ENCODE measurements at regions not wholly inside any gene's neighbourhood (a gene's known extent, or its start where the extent isn't known, plus 50 kb on each side); places are given as distances from the start of the nearest gene placed in this dataset.

DNA sequence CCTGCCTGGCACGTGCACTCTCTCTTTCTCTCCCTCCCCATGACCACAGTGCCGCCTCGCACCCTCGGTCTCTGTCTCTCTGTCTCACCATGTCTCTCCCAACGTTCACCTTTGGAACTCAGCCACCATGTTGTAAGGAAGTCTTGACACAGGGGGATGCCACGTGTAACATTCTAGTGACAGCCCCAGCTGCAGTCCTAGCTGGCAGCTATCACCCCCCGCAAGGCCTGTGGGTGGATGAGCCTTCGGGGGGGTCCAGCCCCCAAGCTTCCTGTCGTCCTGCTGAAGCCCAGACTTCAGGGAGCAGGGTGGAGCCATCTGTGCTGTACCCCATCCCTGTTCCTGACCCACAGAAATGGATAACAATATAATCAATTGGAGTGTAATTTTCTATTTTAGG lies 118.5 kb downstream of the SOX1 start:
- no peak overlapping the region for H2AFZ ChIP-seq
- no peaks in the 10 kb centered on the region for H3K36me3 ChIP-seq (ENCODE audit: low read depth)
- no peak overlapping the region for H3K27ac ChIP-seq
- no peaks in the 10 kb centered on the region for H3F3A ChIP-seq (ENCODE audit: insufficient read depth)
- H3K9me3 ChIP-seq (ENCODE audit: low read depth): no peaks in the 10 kb centered on the region
- H3K4me3 ChIP-seq: no peak overlapping the region
- H4K20me1 ChIP-seq (ENCODE audit: insufficient read depth): no peaks in the 10 kb centered on the region
- in situ Hi-C loops (cut with MboI): no loop called here
- H3K4me2 ChIP-seq (ENCODE audit: unreplicated experiment): no peak overlapping the region
- DNase-seq: no peak
- H3K9me2 ChIP-seq (ENCODE audit: insufficient read depth): no peaks in the 10 kb centered on the region
- WGBS, 2 experiments (ENCODE audit: low coverage in 1 of 2, low lambda C conversion rate in 2 of 2, missing lambda C conversion rate in 2 of 2): 45 to 54% methylated on average over 9 of the region's 9 CpGs
- no peak for TF ChIP-seq EZH2phosphoT487 (IDR thresholded peaks at IDR 0.05; ENCODE audit: insufficient read depth, low read depth)
- no peak for TF ChIP-seq EZH2 (IDR thresholded peaks at IDR 0.05; ENCODE audit: insufficient read depth, poor library complexity, severe bottlenecking)
- H3K4me1 ChIP-seq (ENCODE audit: insufficient read depth): no peaks in the 10 kb centered on the region
- H3K79me2 ChIP-seq (ENCODE audit: insufficient read depth): no peaks in the 10 kb centered on the region
- H3K9ac ChIP-seq: no peak overlapping the region
- no peaks in the 10 kb centered on the region for H3K27me3 ChIP-seq (replicated peaks; ENCODE audit: insufficient read depth)

GRCh38 chr13:112186091-112186490 lies 119.1 kb downstream of the SOX1 start:
- H3K4me3 ChIP-seq: no peak overlapping the region
- no peaks in the 10 kb centered on the region for H3K9me3 ChIP-seq (ENCODE audit: low read depth)
- H3K9me2 ChIP-seq (ENCODE audit: insufficient read depth): no peaks in the 10 kb centered on the region
- no peak overlapping the region for H2AFZ ChIP-seq
- H3K27ac ChIP-seq: no peak overlapping the region
- H3K79me2 ChIP-seq (ENCODE audit: insufficient read depth): no peaks in the 10 kb centered on the region
- no peaks in the 10 kb centered on the region for H4K20me1 ChIP-seq (ENCODE audit: insufficient read depth)
- no peak overlapping the region for H3K9ac ChIP-seq
- H3F3A ChIP-seq (ENCODE audit: insufficient read depth): no peaks in the 10 kb centered on the region
- H3K36me3 ChIP-seq (ENCODE audit: low read depth): no peaks in the 10 kb centered on the region
- H3K4me2 ChIP-seq (ENCODE audit: unreplicated experiment): no peak overlapping the region
- in situ Hi-C loops (cut with MboI): no loop called here
- H3K27me3 ChIP-seq (replicated peaks; ENCODE audit: insufficient read depth): no peaks in the 10 kb centered on the region
- DNase-seq: no peak
- 37 to 46% methylated on average over 6 of the region's 6 CpGs for WGBS, 2 experiments (ENCODE audit: low coverage in 1 of 2, low lambda C conversion rate in 2 of 2, missing lambda C conversion rate in 2 of 2)
- no peaks in the 10 kb centered on the region for H3K4me1 ChIP-seq (ENCODE audit: insufficient read depth)
- TF ChIP-seq EZH2phosphoT487 (IDR thresholded peaks at IDR 0.05; ENCODE audit: insufficient read depth, low read depth) (no peak), EZH2 (IDR thresholded peaks at IDR 0.05; ENCODE audit: insufficient read depth, poor library complexity, severe bottlenecking) (no peak)

- TF ChIP-seq EZH2phosphoT487 (IDR thresholded peaks at IDR 0.05; ENCODE audit: insufficient read depth, low read depth): no peak
- TF ChIP-seq EZH2 (IDR thresholded peaks at IDR 0.05; ENCODE audit: insufficient read depth, poor library complexity, severe bottlenecking): no peak
These were observed 120.8 kb downstream of the SOX1 start for GRCh38 chr13:112187527-112188297.

DNA sequence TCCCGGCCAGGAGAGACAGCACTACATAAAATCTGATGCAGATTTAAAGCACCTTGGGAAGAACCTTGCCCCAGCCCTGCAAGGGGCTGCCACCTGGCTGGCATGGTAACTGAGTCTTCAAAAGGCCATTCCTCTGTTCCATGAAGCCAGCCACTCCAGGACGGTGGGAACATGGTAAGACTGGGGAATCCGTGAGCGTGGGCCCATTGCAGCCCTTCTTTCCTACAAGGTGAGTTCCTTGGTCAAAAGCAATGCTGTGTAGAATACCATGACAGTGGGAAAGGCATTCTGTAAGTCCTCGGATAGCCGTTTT lies 121.3 kb downstream of the SOX1 start:
- Histone ChIP-seq H3F3A (ENCODE audit: insufficient read depth) (no peaks in the 10 kb centered on the region), H3K27ac (no peak overlapping the region), H3K4me1 (ENCODE audit: insufficient read depth) (no peaks in the 10 kb centered on the region), H3K27me3 (replicated peaks; ENCODE audit: insufficient read depth) (no peaks in the 10 kb centered on the region), H3K9ac (no peak overlapping the region), H3K36me3 (ENCODE audit: low read depth) (no peaks in the 10 kb centered on the region), H3K9me2 (ENCODE audit: insufficient read depth) (no peaks in the 10 kb centered on the region), H3K79me2 (ENCODE audit: insufficient read depth) (no peaks in the 10 kb centered on the region), H3K9me3 (ENCODE audit: low read depth) (no peaks in the 10 kb centered on the region), H4K20me1 (ENCODE audit: insufficient read depth) (no peaks in the 10 kb centered on the region), H2AFZ (no peak overlapping the region), H3K4me3 (no peak overlapping the region), H3K4me2 (ENCODE audit: unreplicated experiment) (no peak overlapping the region)
- no peak for DNase-seq
- 20 to 27% methylated on average over 6 of the region's 6 CpGs for WGBS, 2 experiments (ENCODE audit: low coverage in 1 of 2, low lambda C conversion rate in 2 of 2, missing lambda C conversion rate in 2 of 2)
- in situ Hi-C loops (cut with MboI): no loop called here
- TF ChIP-seq EZH2 (IDR thresholded peaks at IDR 0.05; ENCODE audit: insufficient read depth, poor library complexity, severe bottlenecking) (no peak), EZH2phosphoT487 (IDR thresholded peaks at IDR 0.05; ENCODE audit: insufficient read depth, low read depth) (no peak)

More at GRCh38 chr13:112187527-112188297, 120.8 kb downstream of the SOX1 start:
- H2AFZ ChIP-seq: no peak overlapping the region
- no peaks in the 10 kb centered on the region for H3K4me1 ChIP-seq (ENCODE audit: insufficient read depth)
- H3K79me2 ChIP-seq (ENCODE audit: insufficient read depth): no peaks in the 10 kb centered on the region
- H4K20me1 ChIP-seq (ENCODE audit: insufficient read depth): no peaks in the 10 kb centered on the region
- no peak overlapping the region for H3K4me2 ChIP-seq (ENCODE audit: unreplicated experiment)
- H3F3A ChIP-seq (ENCODE audit: insufficient read depth): no peaks in the 10 kb centered on the region
- no peaks in the 10 kb centered on the region for H3K9me3 ChIP-seq (ENCODE audit: low read depth)
- H3K9ac ChIP-seq: no peak overlapping the region
- no peaks in the 10 kb centered on the region for H3K27me3 ChIP-seq (replicated peaks; ENCODE audit: insufficient read depth)
- WGBS, 2 experiments (ENCODE audit: low coverage in 1 of 2, low lambda C conversion rate in 2 of 2, missing lambda C conversion rate in 2 of 2): 50 to 54% methylated on average over 18 of the region's 18 CpGs
- H3K27ac ChIP-seq: no peak overlapping the region
- no peaks in the 10 kb centered on the region for H3K9me2 ChIP-seq (ENCODE audit: insufficient read depth)
- no peaks in the 10 kb centered on the region for H3K36me3 ChIP-seq (ENCODE audit: low read depth)
- no peak overlapping the region for H3K4me3 ChIP-seq
- in situ Hi-C loops (cut with MboI): no loop called here
- no peak for DNase-seq
